ENCODE measurements at regions not wholly inside any gene's neighbourhood (a gene's known extent, or its start where the extent isn't known, plus 50 kb on each side); places are given as distances from the start of the nearest gene placed in this dataset.
A peak's percentile ranks its signal among the peaks of the same experiment; 100 is the strongest.

DNA sequence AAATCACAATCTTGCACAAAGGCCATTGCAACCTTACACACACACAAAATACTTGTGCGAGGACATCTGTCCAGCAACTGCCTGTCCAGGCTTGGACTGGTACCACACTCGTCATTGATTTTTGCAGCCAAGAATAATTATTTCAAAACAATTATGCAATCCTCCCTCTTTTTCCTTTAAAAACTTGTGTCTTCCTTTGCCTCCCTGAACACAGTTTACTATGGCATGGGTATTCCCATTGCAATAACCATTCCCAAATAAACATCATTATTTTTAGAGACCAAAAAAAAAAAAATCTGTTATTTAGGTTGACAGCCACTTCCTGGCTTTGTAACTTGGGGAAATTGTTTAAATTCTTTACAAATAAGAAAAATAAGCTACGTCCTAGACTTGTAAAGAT is 54.0 kb downstream of the C11orf91 start:
- intact Hi-C loops (cut with DNase I, micrococcal nuclease) = no loop called here

DNA sequence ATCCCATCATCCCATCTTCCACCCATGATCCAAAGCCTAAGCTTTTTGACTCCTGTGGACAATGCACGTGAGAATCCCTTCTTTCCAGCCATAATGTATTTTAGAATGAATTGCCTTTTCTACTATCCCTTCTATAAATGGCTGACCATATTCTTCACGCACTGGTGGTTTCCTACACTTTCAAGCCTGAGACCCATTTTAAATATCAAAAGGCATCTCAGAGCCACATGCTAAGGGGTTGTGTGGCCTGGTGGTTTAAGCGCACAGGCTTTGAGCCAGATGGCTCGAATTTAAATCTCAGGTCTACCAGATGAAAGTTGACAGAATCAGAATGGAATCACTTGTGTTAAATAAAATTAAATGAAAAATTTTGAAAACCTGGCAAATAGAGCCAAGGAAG is 54.5 kb downstream of the C11orf91 start:
- intact Hi-C loops (cut with DNase I, micrococcal nuclease) = no loop called here
- no peak for ATAC-seq
- no peak for DNase-seq

More for the DNA sequence above, 54.0 kb downstream of the C11orf91 start:
- no peak for DNase-seq
- no peak for ATAC-seq

DNA sequence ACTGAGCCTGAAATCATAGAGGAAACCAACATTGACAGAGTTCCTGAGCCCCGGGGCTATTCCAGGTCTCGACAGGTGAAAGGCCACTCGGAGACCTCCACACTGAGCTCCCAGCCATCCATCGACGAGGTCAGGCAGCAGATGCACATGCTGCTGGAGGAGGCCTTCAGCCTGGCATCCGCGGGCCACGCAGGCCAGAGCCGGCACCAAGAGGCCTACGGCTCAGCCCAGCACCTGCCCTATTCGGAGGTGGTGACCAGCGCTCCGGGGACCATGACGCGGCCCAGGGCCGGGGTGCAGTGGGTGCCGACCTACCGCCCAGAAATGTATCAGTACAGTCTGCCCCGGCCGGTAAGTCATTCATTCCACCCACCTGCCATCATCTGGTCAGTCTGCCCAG is 54.9 kb downstream of the C11orf91 start:
- DNase-seq = no peak
- ATAC-seq = no peak

DNA sequence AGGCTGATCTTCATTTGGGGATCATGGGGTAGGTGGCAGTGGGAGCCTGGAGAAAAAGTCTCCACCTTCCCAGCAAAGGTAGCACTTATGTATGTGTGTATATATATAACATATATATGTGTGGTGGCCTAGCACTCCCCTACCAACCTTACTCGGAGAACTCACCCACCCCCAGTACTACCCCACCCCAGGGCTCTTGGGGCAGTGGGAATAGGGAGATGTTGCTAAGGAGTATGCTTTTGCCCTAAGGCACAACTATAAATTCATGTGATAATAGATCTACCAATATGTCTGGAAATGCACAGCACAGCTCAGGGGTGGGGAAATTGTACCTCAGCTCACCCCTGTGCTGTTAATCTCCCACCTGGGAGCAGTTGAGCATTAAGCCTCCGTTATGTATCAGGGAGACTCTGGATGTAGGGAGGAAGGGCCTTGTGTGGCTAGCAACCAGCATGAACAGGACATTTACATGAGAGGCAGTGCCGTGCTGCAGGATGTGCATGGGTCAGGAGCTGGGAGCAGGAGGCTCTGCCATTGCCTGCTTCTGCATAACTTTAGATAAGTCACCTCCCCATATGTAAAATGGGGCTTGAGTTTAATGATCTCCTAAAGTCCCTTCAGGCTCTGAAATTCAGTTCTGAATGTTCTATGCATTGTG is 57.3 kb downstream of the C11orf91 start:
- no peak for ATAC-seq
- no peak for DNase-seq
- intact Hi-C loops (cut with DNase I, micrococcal nuclease) = no loop called here

More for the DNA sequence above, 54.9 kb downstream of the C11orf91 start:
- intact Hi-C loops (cut with DNase I, micrococcal nuclease) = no loop called here

DNA sequence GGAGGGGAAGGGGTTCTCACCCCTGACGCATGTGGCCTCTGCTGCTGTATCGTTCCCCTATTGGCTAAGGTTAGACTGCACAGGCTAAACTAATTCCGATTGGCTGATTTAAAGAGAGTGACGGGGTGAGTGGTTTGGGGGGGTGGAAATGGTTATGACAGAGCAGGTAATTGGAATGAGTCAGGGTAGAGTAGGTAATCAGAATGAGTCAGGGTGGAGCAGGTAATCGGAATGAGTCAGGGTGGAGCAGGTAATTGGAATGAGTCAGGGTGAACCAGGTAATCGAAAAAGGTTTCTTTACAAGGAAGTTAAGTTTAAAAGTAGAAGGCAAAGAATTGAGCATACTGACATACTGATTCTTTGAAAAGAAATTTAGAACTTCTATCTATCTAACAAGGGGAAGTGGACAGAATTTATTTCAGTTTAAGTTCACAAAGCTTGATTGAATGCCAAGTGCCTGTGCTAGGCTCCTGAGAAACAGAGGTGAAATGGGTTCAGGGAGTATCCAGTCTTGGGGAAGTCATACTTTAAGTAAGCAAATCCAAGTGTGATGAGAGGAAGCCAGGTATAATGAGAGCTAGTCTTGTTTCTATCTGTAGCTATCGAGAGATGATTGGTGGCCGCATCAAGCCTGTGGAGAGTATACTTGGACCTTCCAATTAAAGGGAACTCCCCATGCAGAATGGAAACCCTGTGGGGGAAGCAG is 58.0 kb downstream of the C11orf91 start:
- intact Hi-C loops (cut with DNase I, micrococcal nuclease) = no loop called here
- DNase-seq (no peak), ATAC-seq (peak; percentile 58)

DNA sequence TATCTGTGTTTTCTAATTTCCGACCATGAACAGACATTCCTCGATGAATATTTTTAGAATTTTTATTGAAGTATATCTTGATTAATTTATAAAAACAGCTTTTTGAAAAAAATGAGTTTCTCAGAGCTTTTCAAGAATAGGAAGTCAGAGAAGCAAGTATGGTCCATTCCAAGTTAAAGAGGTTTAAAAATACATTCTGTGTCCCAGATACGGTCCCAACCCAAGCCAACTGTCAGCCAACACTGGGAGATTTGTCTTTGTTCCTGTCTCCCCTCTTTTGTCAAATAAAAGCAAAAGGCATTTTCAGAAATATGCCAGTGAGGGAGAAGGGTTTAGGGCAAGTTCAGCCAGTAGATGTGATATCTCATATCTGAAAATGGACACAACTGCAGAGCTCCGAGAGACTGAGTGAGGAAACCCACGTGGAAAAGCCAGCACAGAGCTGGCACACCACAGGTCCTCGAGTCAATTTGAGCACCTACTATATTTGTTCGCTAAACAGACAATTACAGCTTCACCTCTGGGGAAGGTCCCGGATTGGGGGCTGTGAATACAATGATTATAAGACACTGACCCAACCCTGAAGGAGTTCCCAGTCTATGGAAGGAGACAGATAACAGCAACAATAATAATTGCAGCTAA is 59.8 kb downstream of the C11orf91 start:
- intact Hi-C loops (cut with DNase I, micrococcal nuclease) = no loop called here
- no peak for ATAC-seq
- no peak for DNase-seq

DNA sequence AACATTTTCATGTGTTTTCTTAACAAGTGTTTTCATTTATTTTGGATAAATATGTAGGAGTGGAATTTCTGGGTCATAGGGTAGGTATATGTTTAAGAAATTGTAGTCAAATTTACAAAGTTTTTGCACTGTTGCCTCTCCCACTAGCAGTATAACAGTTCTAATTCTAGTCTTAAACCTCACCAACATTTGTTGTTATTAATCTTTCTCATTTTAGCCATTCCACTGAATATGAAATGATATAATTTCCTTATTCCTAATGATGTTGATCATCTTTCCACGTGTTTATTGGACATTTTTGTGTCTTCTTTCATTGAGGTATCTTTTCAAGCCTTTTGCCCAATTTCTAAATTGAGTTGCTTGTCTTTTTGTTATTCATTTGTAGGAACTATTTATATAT is 62.0 kb downstream of the C11orf91 start:
- ATAC-seq = no peak
- intact Hi-C loops (cut with DNase I, micrococcal nuclease) = no loop called here

DNA sequence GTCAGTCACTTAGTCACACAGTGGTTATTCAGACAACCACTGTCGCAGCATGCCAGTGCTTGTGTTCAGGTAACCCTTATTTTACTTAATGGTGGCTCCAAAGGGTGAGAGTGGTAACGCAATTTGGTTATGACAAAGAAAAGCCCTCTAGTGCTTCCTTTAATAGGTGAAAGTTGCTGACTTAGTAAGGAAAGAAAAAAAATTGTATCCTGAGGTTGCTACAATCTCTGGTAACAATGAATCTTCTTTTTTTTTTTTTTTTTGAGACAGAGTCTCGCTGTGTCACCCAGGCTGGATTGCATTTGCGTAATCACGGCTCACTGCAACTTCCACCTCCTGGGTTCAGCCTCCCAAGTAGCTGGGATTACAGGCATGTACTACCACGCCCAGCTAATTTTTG is 64.5 kb downstream of the C11orf91 start:
- DNase-seq = no peak
- ATAC-seq = no peak
- intact Hi-C loops (cut with DNase I, micrococcal nuclease) = no loop called here

More for the DNA sequence above, 62.0 kb downstream of the C11orf91 start:
- no peak for DNase-seq

DNA sequence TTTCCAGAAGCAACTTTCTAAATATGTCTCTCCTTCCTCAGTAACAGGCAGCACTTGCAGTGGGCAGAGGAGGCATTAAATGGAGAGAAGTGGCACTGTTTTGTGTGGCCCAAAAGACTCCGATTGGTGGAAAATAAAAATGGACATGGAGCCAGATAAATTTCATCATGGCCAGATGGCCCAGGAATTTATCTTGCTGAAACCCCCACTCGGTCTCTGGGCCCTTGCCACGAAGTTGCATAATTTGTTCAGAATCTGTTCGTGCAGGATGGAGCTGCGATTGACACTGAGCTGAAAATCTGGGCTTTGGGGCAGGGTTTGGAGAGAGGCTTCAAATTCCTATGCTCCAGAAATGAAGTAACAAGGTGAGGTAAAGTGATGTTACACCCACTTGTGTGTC is 65.5 kb downstream of the C11orf91 start:
- intact Hi-C loops (cut with DNase I, micrococcal nuclease) = no loop called here
- no peak for ATAC-seq
- no peak for DNase-seq

DNA sequence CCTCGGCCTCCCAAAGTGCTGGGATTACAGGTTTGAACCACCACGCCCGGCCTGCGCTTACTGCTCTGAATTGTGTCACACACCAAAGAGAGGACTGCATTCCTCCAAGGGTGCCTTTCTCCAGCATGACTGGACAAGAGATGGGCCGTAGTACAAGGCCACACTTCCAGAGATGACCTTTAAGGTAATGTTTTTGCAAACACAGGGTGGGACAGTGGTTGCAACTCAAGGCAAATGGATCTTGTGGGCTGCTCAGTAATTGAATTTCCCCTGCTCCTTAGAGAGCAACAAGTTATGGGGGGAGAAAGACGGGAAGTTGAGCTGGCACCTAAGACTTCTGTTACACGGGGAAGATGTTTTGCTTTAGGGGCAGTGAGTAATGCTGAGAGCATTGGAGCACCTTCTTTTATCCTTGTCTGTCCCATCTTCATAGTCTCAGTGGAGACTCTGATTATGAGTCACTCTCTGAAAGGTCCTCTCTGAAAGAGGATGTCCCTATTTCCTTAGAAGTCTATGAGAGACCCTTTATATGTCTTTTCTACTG is 66.3 kb downstream of the C11orf91 start:
- no peak for ATAC-seq
- intact Hi-C loops (cut with DNase I, micrococcal nuclease) = no loop called here
- DNase-seq = no peak

DNA sequence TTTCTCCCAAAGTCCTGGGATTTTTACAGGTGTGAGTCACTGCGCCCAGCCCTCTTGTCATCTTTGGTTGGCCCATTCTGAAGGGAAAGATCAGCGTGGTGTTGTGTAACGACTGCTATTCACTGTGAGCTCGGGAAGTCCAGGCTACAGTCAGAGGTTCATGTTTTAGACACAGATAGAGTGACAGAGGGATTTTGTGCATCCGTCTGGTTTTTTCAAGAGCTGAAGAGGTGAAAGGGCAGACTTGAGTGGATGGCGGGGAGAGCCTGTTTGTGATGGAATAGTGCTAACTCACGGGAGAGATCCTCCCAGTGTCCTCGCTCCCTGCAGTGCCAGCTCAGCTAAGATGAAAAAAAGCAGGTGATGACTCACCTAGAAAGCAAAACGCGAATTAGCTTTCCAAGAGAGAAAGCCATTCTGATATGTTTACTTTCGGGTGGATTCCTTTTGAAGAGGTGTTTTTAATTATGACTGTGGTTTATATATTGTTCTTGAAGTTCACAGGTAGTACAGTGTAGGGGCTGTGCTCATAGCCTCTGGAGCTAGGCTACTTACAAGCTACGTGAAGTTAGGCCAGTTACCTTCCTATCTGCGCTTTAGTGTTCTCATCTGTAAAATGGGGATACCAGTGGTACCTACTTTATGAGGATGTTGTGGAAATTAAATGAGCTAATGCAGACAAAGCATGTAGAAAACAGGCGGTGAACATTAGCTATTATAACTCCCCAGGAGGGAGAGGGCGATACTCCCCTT is 67.2 kb downstream of the C11orf91 start:
- no peak for DNase-seq
- ATAC-seq = peak; percentile 64
- intact Hi-C loops (cut with DNase I, micrococcal nuclease) = no loop called here

DNA sequence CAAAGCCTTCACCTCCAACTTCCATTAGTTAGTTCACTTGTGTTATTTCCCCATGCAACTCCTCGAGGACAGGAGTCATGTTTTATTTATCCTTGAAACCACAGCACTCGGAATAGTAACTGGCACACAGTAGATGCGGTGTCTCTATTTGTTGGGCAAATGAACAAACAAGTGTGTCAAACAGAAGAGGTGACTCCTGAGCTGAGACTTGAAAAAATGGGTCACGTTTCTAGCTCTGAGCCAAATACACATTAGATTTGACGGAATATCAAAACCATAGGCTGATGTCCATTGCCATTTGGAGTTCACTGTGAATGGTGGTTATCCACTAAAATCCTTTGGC is 68.9 kb downstream of the C11orf91 start:
- no peak for ATAC-seq
- no peak for DNase-seq
- intact Hi-C loops (cut with DNase I, micrococcal nuclease) = no loop called here

DNA sequence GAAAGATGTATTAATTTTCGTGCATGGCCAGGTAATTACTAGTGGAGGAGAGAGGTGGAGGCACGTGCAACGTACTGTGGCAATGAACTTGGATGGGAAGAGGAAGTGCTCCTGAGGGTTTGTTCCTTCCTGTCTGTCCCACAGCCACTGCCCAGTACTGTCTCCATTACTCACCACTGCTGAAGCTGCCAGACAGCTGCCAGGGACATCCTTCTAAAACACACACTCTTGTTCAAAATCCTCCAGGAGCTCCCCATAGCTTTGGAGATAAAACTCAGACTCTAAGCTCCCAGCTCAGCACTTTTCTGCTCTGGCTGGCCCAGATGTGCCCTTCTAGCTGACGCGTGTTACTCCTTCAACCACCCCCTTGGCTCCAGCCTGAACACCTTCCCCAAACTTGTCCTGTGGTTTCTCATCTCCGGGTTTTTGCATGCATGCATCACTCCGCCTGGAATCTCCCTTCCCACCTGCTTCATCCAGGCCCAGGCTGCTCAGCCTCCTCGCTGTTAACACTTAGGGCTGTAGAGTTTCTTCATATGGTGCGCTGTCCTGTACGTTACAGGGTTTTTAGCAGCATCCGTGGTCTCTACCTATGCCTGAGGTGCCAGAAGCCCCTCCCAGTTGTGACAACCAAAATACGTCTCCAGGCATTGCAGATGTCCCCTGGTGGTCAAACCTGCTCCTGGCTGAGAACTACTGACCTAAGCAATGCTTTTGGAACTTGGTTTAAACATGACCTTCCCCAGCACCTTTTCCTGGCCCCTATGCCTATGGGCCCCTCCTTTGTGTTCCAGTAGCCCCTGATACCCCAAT is 69.5 kb downstream of the C11orf91 start:
- ATAC-seq (no peak), DNase-seq (no peak)
- intact Hi-C loops (cut with DNase I, micrococcal nuclease) = no loop called here

DNA sequence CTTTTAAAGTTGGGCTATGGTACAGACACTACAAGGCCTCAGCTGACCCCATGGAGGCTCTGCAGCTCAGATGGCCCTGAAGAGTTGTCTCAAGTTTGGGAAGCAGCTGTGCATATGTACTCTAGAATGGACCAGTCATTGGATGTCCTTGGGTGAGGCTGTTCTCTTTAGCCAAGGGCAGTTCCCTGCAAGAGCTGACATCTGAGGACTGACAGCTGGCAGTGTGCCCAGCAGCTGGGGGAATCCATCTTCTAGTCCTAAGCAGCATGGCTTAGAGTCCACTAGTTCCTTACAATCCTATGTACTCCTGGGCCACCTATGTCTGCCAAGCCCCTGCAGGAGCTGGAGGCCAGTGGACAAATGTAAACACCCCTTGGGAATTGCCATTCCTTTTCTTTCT is 76.5 kb downstream of the C11orf91 start:
- intact Hi-C loops (cut with DNase I, micrococcal nuclease) = no loop called here
- ATAC-seq (no peak), DNase-seq (no peak)

DNA sequence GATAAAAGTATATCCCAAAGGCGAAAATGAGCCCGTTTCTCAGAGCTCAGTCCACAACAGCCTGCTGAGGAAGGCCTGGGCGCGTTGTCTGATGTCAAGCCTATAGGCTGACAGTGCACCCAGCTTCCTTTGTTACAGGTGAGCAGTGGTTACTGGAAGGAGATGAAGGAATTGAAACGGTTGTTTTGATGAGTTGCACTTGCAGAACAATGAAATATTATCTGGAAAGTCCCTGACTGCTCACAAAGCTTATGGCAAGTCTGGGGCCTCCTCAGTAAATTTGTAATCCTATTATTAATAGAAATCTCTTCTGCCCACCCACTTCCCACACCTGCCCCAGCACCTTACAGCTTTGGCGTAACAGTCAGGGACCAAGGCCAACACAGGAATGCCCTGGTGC is 77.8 kb downstream of the C11orf91 start:
- ATAC-seq (no peak), DNase-seq (no peak)
- intact Hi-C loops (cut with DNase I, micrococcal nuclease) = no loop called here

DNA sequence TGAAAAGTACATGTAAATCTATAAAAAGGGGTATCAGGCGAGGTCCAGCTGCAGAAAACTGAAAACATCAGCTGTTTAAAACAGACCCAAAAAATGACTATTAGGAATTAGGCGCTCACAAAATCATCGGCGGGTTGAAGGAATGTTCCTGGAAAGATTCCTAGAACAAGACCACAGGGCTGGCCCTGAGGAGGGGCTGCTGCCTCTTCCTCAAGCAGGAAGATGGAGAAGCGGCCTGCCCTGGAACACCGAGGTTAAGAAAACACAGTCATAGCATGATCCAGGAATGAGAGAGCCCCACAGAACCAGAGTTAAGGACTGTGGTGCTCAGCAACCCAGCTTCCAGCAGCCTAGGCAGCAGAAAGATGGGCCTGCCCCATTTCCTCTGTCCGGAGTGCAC is 78.4 kb downstream of the C11orf91 start:
- ATAC-seq (no peak), DNase-seq (no peak)
- intact Hi-C loops (cut with DNase I, micrococcal nuclease) = no loop called here

DNA sequence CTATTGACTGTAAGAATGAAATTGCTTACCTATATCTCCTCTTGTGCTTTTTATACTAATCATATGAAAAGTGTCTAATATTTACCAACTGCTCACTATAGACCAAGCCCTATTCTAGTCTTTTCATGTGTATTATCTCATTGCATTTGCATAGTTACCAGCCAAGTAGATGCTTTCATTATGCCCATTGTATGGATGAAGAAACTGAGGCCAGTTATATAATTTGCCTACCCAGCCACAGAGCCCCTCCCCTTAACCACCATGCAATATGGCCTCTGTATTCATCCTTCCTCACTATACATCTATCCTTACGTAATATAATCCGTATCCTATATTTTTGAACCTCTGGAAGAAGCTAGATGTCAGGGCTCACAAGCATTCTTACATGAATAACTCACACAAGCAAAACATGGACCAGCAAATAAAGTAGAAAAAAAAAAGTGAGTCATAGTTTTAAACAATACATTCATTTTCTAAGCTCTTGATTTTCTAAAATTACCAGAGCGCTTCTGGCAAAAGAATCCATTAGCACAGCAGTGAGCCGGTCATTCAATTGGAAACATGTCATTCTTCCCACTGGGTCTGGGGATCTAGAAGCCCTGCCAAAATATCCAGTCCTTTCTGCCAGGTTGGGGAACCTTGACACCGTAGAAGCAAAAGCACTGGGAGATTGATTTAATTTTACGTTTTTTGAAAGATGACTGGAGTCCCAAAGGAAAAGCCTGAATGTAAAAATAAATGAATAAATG is 80.0 kb downstream of the C11orf91 start:
- intact Hi-C loops (cut with DNase I, micrococcal nuclease) = no loop called here
- DNase-seq = no peak
- ATAC-seq = no peak

DNA sequence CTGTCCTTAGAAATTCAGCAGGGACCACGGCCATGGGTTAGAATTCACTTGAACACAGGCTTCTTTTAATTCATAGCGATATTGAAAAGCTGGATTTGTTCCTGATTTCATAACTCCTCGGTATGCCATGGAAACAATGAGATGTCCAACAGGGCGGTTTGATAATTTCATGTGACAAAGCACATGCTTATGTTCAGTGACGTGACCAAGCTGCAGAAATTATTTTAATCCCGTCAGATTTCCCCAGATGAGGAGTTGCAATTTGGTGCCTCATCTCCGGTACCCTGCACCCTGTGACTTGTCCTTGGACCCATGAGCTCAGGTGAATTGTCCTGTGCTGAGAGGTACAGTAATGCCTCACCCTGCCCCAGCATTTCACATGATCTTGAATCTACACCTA is 81.7 kb downstream of the C11orf91 start:
- no peak for ATAC-seq
- no peak for DNase-seq
- intact Hi-C loops (cut with DNase I, micrococcal nuclease) = loop anchor here in 1 of 2 donors (10.0 kb wide), 1 partner anchor 56 kb away; no protein-coding TSS in a partner anchor
